ENCODE measurements at regions not wholly inside any gene's neighbourhood (a gene's known extent, or its start where the extent isn't known, plus 50 kb on each side); places are given as distances from the start of the nearest gene placed in this dataset.

DNA sequence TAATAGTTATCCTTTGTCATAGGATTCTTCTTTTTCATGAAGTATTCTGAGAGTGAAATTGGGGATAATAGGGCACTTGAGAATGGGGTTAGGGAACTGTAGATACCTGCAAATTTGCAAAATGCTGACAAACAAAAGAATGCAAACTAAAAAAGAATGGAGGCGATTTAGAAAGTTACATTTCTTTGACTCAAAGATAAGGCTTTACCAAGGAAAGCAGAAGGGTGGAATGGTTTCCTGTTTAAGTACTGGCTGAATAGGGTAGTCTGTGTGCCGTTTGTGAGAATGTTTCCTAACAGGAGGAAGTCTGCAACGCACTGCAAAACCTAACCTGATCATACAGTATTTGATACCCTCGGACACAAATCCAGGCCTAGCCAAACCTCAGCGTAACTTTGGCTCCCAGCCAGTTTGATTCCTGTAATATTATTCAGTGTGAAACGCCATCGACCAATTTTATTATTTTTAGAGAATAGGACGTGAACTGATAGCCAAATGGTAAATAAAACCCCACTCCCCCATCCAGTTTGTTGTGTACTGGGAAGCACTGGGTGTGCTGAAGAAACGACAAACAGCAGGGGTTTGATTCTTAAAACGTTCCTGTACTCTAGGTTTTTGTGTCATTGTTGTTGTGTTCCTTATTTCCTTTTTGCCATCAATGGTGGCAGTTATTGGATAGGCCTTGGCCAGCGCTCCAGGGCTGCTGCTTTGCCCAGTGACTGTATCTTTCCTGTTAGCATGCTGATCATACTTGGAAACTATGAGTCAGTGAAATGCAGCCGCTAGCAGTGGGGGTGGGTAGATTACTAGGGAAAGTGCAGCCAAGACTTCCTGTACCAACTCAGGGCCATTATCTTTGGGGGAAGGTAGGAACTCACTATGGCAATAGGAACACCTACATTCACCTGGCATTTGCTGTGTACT is 148.0 kb upstream of the TBL1XR1 start:
- TF ChIP-seq, protein P1, sequence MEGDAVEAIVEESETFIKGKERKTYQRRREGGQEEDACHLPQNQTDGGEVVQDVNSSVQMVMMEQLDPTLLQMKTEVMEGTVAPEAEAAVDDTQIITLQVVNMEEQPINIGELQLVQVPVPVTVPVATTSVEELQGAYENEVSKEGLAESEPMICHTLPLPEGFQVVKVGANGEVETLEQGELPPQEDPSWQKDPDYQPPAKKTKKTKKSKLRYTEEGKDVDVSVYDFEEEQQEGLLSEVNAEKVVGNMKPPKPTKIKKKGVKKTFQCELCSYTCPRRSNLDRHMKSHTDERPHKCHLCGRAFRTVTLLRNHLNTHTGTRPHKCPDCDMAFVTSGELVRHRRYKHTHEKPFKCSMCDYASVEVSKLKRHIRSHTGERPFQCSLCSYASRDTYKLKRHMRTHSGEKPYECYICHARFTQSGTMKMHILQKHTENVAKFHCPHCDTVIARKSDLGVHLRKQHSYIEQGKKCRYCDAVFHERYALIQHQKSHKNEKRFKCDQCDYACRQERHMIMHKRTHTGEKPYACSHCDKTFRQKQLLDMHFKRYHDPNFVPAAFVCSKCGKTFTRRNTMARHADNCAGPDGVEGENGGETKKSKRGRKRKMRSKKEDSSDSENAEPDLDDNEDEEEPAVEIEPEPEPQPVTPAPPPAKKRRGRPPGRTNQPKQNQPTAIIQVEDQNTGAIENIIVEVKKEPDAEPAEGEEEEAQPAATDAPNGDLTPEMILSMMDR (IDR thresholded peaks at IDR 0.05): no peak
- TF ChIP-seq EZH2 (IDR thresholded peaks at IDR 0.05; ENCODE audit: borderline replicate concordance, insufficient read depth, low read depth, low read length, poor library complexity, severe bottlenecking): no peak
